Esophagus squamous epithelium (tissue), 5 donors: ENCODE measurements at regions not wholly inside any gene's neighbourhood (a gene's known extent, or its start where the extent isn't known, plus 50 kb on each side); places are given as distances from the start of the nearest gene placed in this dataset.

Source experiments
- DNase-seq: peaks from one replicate; lab custom pipeline; 2025; lab: John Stamatoyannopoulos, UW
- H3K27ac ChIP-seq, 4 donors: fragments of 200-600 bp; sonication (generic); one replicate each; pipeline ENCODE4 v1.5.1; 2016 to 2019; ENCODE audit warnings: mild to moderate bottlenecking in 1 of 4
- H3K27me3 ChIP-seq, 4 donors: fragments of 200-600 bp; sonication (generic); 1 replicate in 3 of 4; 2 replicates in 1 of 4; pipeline versions ENCODE4 v1.5.1 to v1.6.0; 2017 to 2021; ENCODE audit warnings: antibody characterized with exemption in 1 of 4
- H3K36me3 ChIP-seq, 3 donors: fragments of 200-600 bp; sonication (generic); one replicate each; pipeline ENCODE4 v1.5.1; 2016 to 2019
- H3K4me1 ChIP-seq, 3 donors: fragments of 200-600 bp; sonication (generic); one replicate each; pipeline ENCODE4 v1.5.1; 2017 to 2019
- H3K4me3 ChIP-seq, 4 donors: fragments of 200-600 bp; sonication (generic); 1 replicate in 3 of 4; 2 replicates in 1 of 4; pipeline ENCODE4 v1.5.1; 2016 to 2019; ENCODE audit warnings: mild to moderate bottlenecking in 2 of 4, moderate library complexity in 1 of 4
- H3K9me3 ChIP-seq, 3 donors: fragments of 200-600 bp; sonication (generic); one replicate each; pipeline ENCODE4 v1.5.1; 2016 to 2019
- POLR2A ChIP-seq, 4 donors: fragments of 450-650 bp; IDR thresholded peaks; one replicate each; pipeline ENCODE4 v1.6.1; 2017; ENCODE audit warnings: antibody characterized with exemption in 4 of 4, mild to moderate bottlenecking in 4 of 4, moderate library complexity in 3 of 4
- WGBS, 2 donors: methylation state at CpG; one replicate each; pipeline ENCODE4 v1.1.5; 2018; 5-methylcytosine and 5-hydroxymethylcytosine counted together
- intact Hi-C: fragments of 100-400 bp; cut with DNase I; formaldehyde crosslinking; loops from one replicate; pipeline ENCODE4 v1.15.0; 2022
- TF ChIP-seq, protein P1 (sequence below), 6 experiments: fragments of 450-650 bp in 4 of 6; fragments of 200-600 bp in 2 of 6; sonication (generic) in 2 of 6; IDR thresholded peaks; one replicate each; pipeline ENCODE4 v1.5.1; 2016 to 2019; ENCODE audit warnings: antibody characterized with exemption in 6 of 6, mild to moderate bottlenecking in 4 of 6, moderate library complexity in 4 of 6
- donor health status: DM: yes; HTN: yes; CAD: no.

DNA sequence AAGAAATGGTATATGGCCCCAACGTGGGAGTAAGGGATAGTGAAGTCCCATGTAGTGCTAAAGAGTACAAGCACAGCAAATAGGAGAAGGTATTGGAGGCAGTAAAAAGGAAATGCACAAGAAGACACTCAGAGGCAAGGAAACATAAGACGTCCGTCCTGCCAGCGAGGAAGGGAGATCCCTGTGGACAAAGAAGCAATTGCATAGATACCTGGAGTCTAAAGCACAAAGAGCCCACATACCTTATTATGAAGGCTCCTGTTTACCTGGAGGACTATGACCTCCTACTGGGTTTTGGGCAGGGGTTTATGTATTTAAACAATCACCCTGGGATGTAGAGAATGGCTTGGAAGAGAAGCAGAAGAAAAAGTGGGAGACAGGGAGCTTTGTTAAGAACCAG is 341.2 kb upstream of the DCN start:
- no peak for DNase-seq
- TF ChIP-seq, protein P1, sequence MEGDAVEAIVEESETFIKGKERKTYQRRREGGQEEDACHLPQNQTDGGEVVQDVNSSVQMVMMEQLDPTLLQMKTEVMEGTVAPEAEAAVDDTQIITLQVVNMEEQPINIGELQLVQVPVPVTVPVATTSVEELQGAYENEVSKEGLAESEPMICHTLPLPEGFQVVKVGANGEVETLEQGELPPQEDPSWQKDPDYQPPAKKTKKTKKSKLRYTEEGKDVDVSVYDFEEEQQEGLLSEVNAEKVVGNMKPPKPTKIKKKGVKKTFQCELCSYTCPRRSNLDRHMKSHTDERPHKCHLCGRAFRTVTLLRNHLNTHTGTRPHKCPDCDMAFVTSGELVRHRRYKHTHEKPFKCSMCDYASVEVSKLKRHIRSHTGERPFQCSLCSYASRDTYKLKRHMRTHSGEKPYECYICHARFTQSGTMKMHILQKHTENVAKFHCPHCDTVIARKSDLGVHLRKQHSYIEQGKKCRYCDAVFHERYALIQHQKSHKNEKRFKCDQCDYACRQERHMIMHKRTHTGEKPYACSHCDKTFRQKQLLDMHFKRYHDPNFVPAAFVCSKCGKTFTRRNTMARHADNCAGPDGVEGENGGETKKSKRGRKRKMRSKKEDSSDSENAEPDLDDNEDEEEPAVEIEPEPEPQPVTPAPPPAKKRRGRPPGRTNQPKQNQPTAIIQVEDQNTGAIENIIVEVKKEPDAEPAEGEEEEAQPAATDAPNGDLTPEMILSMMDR (IDR thresholded peaks at IDR 0.05), result no peak
- no peak for TF ChIP-seq POLR2A (IDR thresholded peaks at IDR 0.05)
- H3K27ac ChIP-seq, result no peak overlapping the region
- H3K27me3 ChIP-seq, result no peaks in the 10 kb centered on the region
- 82 to 85% methylated on average over 4 of the region's 4 CpGs for WGBS, 2 donors
- no peak overlapping the region for H3K4me3 ChIP-seq
- no peaks in the 10 kb centered on the region for H3K9me3 ChIP-seq
- H3K36me3 ChIP-seq, result no peaks in the 10 kb centered on the region
- H3K4me1 ChIP-seq, result no peaks in the 10 kb centered on the region
- intact Hi-C loops, result no loop called here

DNA sequence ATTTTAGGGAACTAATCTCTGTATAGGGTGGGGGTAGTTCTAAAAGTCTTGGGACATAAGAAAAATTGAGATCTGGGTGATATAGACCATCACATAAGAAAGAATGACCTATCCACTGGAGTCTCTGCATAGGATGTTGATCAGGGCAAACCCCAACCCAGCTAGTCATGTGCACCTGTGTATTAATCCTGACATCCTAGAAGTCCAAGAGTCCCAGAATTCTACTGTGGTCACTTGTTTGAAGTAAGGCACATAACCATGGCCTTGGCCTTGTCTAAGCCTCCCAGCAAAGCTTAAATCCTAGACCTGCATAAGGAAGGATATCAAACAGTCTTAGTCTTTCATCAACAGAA is 334.1 kb upstream of the DCN start:
- Histone ChIP-seq H3K27ac (no peak overlapping the region), H3K27me3 (no peaks in the 10 kb centered on the region), H3K4me1 (no peaks in the 10 kb centered on the region), H3K9me3 (no peaks in the 10 kb centered on the region), H3K36me3 (no peaks in the 10 kb centered on the region), H3K4me3 (no peak overlapping the region)
- no peak for DNase-seq
- TF ChIP-seq POLR2A (IDR thresholded peaks at IDR 0.05), result no peak
- TF ChIP-seq, protein P1 (IDR thresholded peaks at IDR 0.05), result no peak
- intact Hi-C loops, result no loop called here

DNA sequence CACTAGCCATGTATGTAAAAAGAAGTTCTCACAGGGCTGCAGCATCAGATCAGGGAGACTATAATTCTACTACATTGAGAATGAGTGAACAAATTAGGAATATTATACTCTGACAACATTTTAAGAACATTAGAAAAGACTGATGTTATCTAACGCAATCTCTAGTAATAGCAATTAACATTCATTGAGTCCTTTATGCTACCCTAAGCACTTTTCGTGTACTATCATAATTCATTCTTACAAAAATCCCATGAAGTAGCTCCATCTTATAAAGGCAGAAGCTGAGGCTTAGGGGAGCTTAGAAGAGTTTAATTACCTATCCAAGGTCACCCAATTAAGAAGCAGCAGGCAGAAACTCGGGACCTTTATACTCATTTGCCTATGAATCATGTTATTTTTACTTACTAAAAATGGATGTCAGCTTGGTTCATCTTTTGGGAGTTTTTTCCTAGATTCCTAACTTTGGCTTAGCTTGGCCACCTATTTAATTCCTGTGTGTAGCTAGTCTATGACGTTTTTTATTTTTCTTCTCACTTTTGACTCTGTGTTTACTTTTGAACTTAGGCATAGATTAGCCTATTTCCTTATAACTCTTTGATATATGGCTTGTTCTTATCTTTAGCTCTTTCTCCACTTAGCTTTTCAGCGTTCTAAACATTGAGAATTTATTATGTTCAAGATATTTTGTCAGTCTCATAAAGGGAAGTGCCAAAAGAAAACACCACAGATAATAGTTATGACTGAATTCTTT is 333.5 kb upstream of the DCN start:
- DNase-seq, result no peak
- H3K36me3 ChIP-seq, result no peaks in the 10 kb centered on the region
- H3K27me3 ChIP-seq, result no peaks in the 10 kb centered on the region
- no peaks in the 10 kb centered on the region for H3K9me3 ChIP-seq
- no peak overlapping the region for H3K4me3 ChIP-seq
- TF ChIP-seq, protein P1 (IDR thresholded peaks at IDR 0.05), result no peak
- no peak for TF ChIP-seq POLR2A (IDR thresholded peaks at IDR 0.05)
- no peaks in the 10 kb centered on the region for H3K4me1 ChIP-seq
- WGBS, 2 donors, result 42 to 52% methylated on average over 5 of the region's 5 CpGs
- intact Hi-C loops, result no loop called here
- no peak overlapping the region for H3K27ac ChIP-seq

DNA sequence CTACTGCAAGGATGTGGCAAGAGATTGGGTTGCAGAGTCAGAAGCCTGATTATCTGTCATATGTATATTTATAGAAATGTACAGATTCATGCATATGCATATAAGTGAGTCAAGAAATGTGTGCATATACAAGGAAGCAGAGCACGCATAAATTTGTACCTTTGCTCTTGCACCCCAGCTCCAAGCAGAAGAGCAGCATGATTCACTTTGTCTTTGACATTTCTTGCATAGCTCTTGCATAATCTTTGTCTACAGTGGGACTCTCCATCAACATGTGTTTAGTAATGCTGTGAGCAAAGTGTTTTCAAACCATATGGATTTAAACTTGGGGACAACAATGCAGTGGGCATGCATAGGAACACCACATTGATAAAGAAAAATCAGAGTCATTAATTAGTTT is 330.7 kb upstream of the DCN start:
- Histone ChIP-seq H3K27ac (no peak overlapping the region), H3K9me3 (no peaks in the 10 kb centered on the region), H3K36me3 (no peaks in the 10 kb centered on the region), H3K4me1 (no peaks in the 10 kb centered on the region), H3K27me3 (no peaks in the 10 kb centered on the region), H3K4me3 (no peak overlapping the region)
- TF ChIP-seq, protein P1 (IDR thresholded peaks at IDR 0.05), result no peak
- no peak for TF ChIP-seq POLR2A (IDR thresholded peaks at IDR 0.05)
- intact Hi-C loops, result no loop called here
- WGBS, 2 donors, result 95% methylated on average over 1 of the region's 1 CpG
- DNase-seq, result no peak

DNA sequence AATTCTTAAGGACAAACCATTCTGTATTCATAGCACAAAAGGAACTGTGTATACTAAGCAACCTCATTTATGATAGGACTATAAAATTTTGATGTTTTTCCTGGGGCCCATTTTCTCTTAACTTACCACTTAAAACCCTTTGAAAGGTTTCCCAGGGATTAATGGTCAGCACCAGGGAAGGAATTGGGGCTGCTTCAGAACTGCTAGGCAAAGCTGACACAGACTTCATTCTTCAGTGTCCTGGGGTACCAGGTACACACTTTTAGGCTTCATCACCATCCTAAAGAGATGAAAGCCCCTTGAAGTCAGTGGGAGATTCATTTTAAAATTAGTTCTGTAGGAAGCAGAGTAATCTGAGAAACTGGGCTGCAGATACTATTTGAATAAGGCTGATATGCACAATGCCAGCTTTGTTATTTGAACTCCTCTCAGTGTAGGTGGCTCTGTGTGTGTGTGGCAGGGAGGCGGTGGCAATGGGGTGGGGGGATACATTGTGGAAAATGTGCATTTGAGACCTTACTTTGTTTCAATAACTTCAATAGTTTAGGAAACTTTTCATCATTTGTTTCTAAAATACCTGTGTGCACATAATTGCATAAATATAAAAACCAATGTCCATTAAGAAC is 329.3 kb upstream of the DCN start:
- Histone ChIP-seq H3K4me3 (no peak overlapping the region), H3K36me3 (no peaks in the 10 kb centered on the region), H3K27ac (no peak overlapping the region), H3K27me3 (no peaks in the 10 kb centered on the region), H3K9me3 (no peaks in the 10 kb centered on the region), H3K4me1 (no peaks in the 10 kb centered on the region)
- TF ChIP-seq POLR2A (IDR thresholded peaks at IDR 0.05), result no peak
- TF ChIP-seq, protein P1 (IDR thresholded peaks at IDR 0.05), result no peak
- WGBS, 2 donors, result 85% methylated on average over 1 of the region's 1 CpG
- DNase-seq, result no peak
- intact Hi-C loops, result no loop called here
